ENCODE measurements at regions not wholly inside any gene's neighbourhood (a gene's known extent, or its start where the extent isn't known, plus 50 kb on each side); places are given as distances from the start of the nearest gene placed in this dataset.

- Histone ChIP-seq H3K36me3 (ENCODE audit: control insufficient read depth in 3 of 3, insufficient read depth in 3 of 3, low read length in 3 of 3) (no peaks in the 10 kb centered on the region), H3K4me1 (ENCODE audit: control insufficient read depth in 3 of 3, insufficient read depth in 3 of 3, low read length in 3 of 3) (no peaks in the 10 kb centered on the region), H3K27me3 (ENCODE audit: control insufficient read depth in 3 of 3, insufficient read depth in 3 of 3, low read length in 3 of 3) (no peaks in the 10 kb centered on the region), H3K4me3 (ENCODE audit: low read length in 3 of 3) (no peak overlapping the region), H3K27ac (ENCODE audit: low read depth, low read length) (no peak overlapping the region), H3K9ac (ENCODE audit: low read depth in 1 of 3, low read length in 3 of 3) (no peak overlapping the region), H3K9me3 (ENCODE audit: control insufficient read depth in 3 of 3, low read length in 3 of 3) (peaks cover 0 to 2% (median 0%) of the 10 kb centered on the region in 3 donors)
These were observed 325.5 kb downstream of the ZNF608 start for GRCh38 chr5:124420952-124421351.

DNA sequence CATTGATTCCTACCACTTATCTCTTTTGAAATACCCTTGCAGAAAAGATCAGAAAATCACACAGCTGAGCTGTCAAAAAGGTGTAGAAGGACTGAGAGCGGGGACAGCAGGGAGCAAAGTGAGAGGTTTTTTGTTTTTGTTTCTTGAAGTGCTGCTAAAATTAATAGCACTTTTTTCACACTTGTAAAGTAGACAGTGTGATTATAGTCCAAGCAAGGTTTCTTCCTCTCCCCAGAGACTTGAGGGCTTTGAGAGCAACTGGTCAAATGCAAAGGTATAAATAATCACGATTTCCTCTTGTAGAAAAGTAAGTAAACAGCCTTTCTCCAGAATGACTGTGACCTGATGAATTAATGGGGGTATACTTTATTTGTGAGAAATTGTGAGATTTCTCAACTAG lies 326.9 kb downstream of the ZNF608 start:
- Histone ChIP-seq H3K9me3 (ENCODE audit: control insufficient read depth in 3 of 3, low read length in 3 of 3) (peaks cover 0 to 2% (median 0%) of the 10 kb centered on the region in 3 donors), H3K9ac (ENCODE audit: low read depth in 1 of 3, low read length in 3 of 3) (no peak overlapping the region), H3K27me3 (ENCODE audit: control insufficient read depth in 3 of 3, insufficient read depth in 3 of 3, low read length in 3 of 3) (no peaks in the 10 kb centered on the region), H3K4me3 (ENCODE audit: low read length in 3 of 3) (no peak overlapping the region), H3K27ac (ENCODE audit: low read depth, low read length) (no peak overlapping the region), H3K4me1 (ENCODE audit: control insufficient read depth in 3 of 3, insufficient read depth in 3 of 3, low read length in 3 of 3) (no peaks in the 10 kb centered on the region), H3K36me3 (ENCODE audit: control insufficient read depth in 3 of 3, insufficient read depth in 3 of 3, low read length in 3 of 3) (no peaks in the 10 kb centered on the region)

- Histone ChIP-seq H3K4me1 (ENCODE audit: control insufficient read depth in 3 of 3, insufficient read depth in 3 of 3, low read length in 3 of 3) (no peaks in the 10 kb centered on the region), H3K9ac (ENCODE audit: low read depth in 1 of 3, low read length in 3 of 3) (no peak overlapping the region), H3K27ac (ENCODE audit: low read depth, low read length) (no peak overlapping the region), H3K9me3 (ENCODE audit: control insufficient read depth in 3 of 3, low read length in 3 of 3) (peaks cover 0 to 2% (median 0%) of the 10 kb centered on the region in 3 donors), H3K36me3 (ENCODE audit: control insufficient read depth in 3 of 3, insufficient read depth in 3 of 3, low read length in 3 of 3) (no peaks in the 10 kb centered on the region), H3K4me3 (ENCODE audit: low read length in 3 of 3) (no peak overlapping the region), H3K27me3 (ENCODE audit: control insufficient read depth in 3 of 3, insufficient read depth in 3 of 3, low read length in 3 of 3) (no peaks in the 10 kb centered on the region)
These were observed 328.0 kb downstream of the ZNF608 start for GRCh38 chr5:124418390-124418789.

DNA sequence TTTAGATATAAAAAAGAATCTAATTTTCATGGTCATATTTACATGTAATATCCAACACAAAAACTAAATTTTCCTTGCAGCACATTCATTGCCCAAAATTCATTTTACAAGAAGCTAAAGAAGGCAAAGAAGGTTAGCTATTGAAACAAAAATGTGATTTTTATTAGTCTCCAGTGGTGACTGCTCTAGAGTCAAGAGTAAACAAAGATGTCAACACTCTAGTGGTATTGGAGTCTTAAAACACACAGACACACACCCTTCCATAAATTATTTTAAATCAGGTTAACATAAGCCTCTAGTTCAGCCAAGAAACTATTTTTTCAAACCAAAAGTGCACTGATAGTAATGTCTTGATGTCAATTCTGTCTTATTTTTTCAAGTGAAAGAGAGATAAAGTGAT lies 329.2 kb downstream of the ZNF608 start:
- Histone ChIP-seq H3K9me3 (ENCODE audit: control insufficient read depth in 3 of 3, low read length in 3 of 3) (no peaks in the 10 kb centered on the region), H3K9ac (ENCODE audit: low read depth in 1 of 3, low read length in 3 of 3) (no peak overlapping the region), H3K27ac (ENCODE audit: low read depth, low read length) (no peak overlapping the region), H3K36me3 (ENCODE audit: control insufficient read depth in 3 of 3, insufficient read depth in 3 of 3, low read length in 3 of 3) (no peaks in the 10 kb centered on the region), H3K4me1 (ENCODE audit: control insufficient read depth in 3 of 3, insufficient read depth in 3 of 3, low read length in 3 of 3) (no peaks in the 10 kb centered on the region), H3K4me3 (ENCODE audit: low read length in 3 of 3) (no peak overlapping the region), H3K27me3 (ENCODE audit: control insufficient read depth in 3 of 3, insufficient read depth in 3 of 3, low read length in 3 of 3) (no peaks in the 10 kb centered on the region)

DNA sequence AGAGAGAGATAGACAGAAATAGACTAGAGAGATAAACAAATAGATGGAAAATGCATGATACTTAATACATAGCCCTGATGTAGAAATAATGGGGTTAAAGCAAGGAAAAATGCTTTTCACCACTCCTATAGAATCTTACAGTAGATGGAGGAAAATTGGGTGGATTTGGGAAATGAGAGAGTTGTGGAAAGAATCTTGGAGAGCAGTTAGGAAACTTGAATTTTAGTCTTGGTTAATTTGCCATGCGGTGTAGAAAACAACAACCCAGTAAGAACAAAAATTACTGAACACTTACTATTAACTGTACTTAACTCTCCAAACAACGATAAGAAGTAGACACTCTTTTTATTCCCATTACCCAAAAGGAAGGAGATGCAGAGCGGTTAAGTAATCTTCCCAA lies 329.8 kb downstream of the ZNF608 start:
- no peak overlapping the region for H3K9ac ChIP-seq (ENCODE audit: low read depth in 1 of 3, low read length in 3 of 3)
- H3K9me3 ChIP-seq (ENCODE audit: control insufficient read depth in 3 of 3, low read length in 3 of 3): no peaks in the 10 kb centered on the region
- no peaks in the 10 kb centered on the region for H3K36me3 ChIP-seq (ENCODE audit: control insufficient read depth in 3 of 3, insufficient read depth in 3 of 3, low read length in 3 of 3)
- H3K4me3 ChIP-seq (ENCODE audit: low read length in 3 of 3): no peak overlapping the region
- H3K4me1 ChIP-seq (ENCODE audit: control insufficient read depth in 3 of 3, insufficient read depth in 3 of 3, low read length in 3 of 3): no peaks in the 10 kb centered on the region
- no peaks in the 10 kb centered on the region for H3K27me3 ChIP-seq (ENCODE audit: control insufficient read depth in 3 of 3, insufficient read depth in 3 of 3, low read length in 3 of 3)
- no peak overlapping the region for H3K27ac ChIP-seq (ENCODE audit: low read depth, low read length)

DNA sequence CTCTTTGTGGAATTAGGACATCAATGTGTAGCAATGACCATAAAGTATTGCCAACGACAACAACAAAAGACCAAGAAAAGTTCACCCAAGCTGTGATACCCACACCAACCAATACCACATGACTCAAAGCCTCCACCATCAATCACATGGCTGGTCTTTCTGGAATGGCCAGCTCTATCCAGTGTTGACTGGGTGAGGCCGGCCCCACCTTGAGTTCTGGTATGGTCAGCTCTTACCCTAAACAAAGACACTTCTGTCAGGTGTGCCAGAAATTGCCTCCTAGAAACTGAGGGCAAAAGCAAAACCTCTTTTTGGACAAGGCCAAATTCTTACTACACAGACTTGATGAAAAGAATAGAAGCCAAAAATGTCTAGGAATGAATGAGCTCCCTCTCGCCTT lies 331.5 kb downstream of the ZNF608 start:
- H3K4me3 ChIP-seq (ENCODE audit: low read length in 3 of 3): no peak overlapping the region
- H3K4me1 ChIP-seq (ENCODE audit: control insufficient read depth in 3 of 3, insufficient read depth in 3 of 3, low read length in 3 of 3): no peaks in the 10 kb centered on the region
- H3K27ac ChIP-seq (ENCODE audit: low read depth, low read length): no peak overlapping the region
- H3K27me3 ChIP-seq (ENCODE audit: control insufficient read depth in 3 of 3, insufficient read depth in 3 of 3, low read length in 3 of 3): no peaks in the 10 kb centered on the region
- H3K9me3 ChIP-seq (ENCODE audit: control insufficient read depth in 3 of 3, low read length in 3 of 3): no peaks in the 10 kb centered on the region
- H3K36me3 ChIP-seq (ENCODE audit: control insufficient read depth in 3 of 3, insufficient read depth in 3 of 3, low read length in 3 of 3): no peaks in the 10 kb centered on the region
- H3K9ac ChIP-seq (ENCODE audit: low read depth in 1 of 3, low read length in 3 of 3): no peak overlapping the region

GRCh38 chr5:124410539-124411488 lies 335.6 kb downstream of the ZNF608 start:
- Histone ChIP-seq H3K27me3 (ENCODE audit: control insufficient read depth in 3 of 3, insufficient read depth in 3 of 3, low read length in 3 of 3) (no peaks in the 10 kb centered on the region), H3K9me3 (ENCODE audit: control insufficient read depth in 3 of 3, low read length in 3 of 3) (no peaks in the 10 kb centered on the region), H3K4me3 (ENCODE audit: low read length in 3 of 3) (no peak overlapping the region), H3K9ac (ENCODE audit: low read depth in 1 of 3, low read length in 3 of 3) (no peak overlapping the region), H3K36me3 (ENCODE audit: control insufficient read depth in 3 of 3, insufficient read depth in 3 of 3, low read length in 3 of 3) (no peaks in the 10 kb centered on the region), H3K4me1 (ENCODE audit: control insufficient read depth in 3 of 3, insufficient read depth in 3 of 3, low read length in 3 of 3) (no peaks in the 10 kb centered on the region), H3K27ac (ENCODE audit: low read depth, low read length) (no peak overlapping the region)

- Histone ChIP-seq H3K4me1 (ENCODE audit: control insufficient read depth in 3 of 3, insufficient read depth in 3 of 3, low read length in 3 of 3) (no peaks in the 10 kb centered on the region), H3K27me3 (ENCODE audit: control insufficient read depth in 3 of 3, insufficient read depth in 3 of 3, low read length in 3 of 3) (no peaks in the 10 kb centered on the region), H3K9me3 (ENCODE audit: control insufficient read depth in 3 of 3, low read length in 3 of 3) (no peaks in the 10 kb centered on the region), H3K27ac (ENCODE audit: low read depth, low read length) (no peak overlapping the region), H3K4me3 (ENCODE audit: low read length in 3 of 3) (no peak overlapping the region), H3K9ac (ENCODE audit: low read depth in 1 of 3, low read length in 3 of 3) (no peak overlapping the region), H3K36me3 (ENCODE audit: control insufficient read depth in 3 of 3, insufficient read depth in 3 of 3, low read length in 3 of 3) (no peaks in the 10 kb centered on the region)
These were observed 337.5 kb downstream of the ZNF608 start for GRCh38 chr5:124408738-124409453.

DNA sequence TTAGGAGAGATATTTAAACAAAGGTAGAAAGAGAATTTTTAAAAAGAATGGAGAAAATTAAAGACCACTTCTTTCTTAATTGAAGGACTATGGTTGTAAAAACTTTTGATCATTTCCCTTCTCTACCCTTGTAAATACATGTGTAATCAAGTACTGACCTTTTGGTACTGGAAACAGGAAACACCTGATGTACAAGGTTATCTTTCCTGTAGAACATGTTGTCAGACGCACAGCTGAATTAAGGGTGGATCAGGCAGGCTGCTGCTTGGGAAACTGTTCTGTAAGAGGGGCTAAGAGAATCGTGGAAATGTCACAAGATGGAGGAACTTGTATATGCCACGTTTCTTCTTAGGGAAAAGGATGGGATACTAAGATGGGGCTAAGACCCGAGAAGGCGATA lies 341.6 kb downstream of the ZNF608 start:
- Histone ChIP-seq H3K9me3 (ENCODE audit: control insufficient read depth in 3 of 3, low read length in 3 of 3) (no peaks in the 10 kb centered on the region), H3K27me3 (ENCODE audit: control insufficient read depth in 3 of 3, insufficient read depth in 3 of 3, low read length in 3 of 3) (no peaks in the 10 kb centered on the region), H3K4me3 (ENCODE audit: low read length in 3 of 3) (no peak overlapping the region), H3K36me3 (ENCODE audit: control insufficient read depth in 3 of 3, insufficient read depth in 3 of 3, low read length in 3 of 3) (no peaks in the 10 kb centered on the region), H3K9ac (ENCODE audit: low read depth in 1 of 3, low read length in 3 of 3) (no peak overlapping the region), H3K27ac (ENCODE audit: low read depth, low read length) (no peak overlapping the region), H3K4me1 (ENCODE audit: control insufficient read depth in 3 of 3, insufficient read depth in 3 of 3, low read length in 3 of 3) (no peaks in the 10 kb centered on the region)

DNA sequence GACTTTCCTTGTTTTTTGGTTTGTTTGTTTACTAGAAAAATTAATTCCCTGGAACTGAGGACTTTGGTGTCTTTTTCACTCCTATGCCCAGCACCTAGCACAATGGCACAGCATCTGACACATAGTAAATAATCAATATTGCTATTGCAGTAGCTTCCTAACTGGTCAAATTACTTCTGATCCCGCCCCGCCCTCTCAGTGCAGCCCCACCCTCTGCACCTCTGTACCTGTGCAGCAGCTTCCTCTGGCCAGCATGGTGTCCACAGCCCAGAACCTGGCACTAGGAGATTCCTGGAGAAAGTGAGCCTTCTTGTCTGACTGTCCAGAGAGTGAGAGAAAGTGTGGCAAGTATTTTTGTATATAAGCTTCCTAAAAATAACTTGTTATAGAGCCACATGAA lies 343.2 kb downstream of the ZNF608 start:
- Histone ChIP-seq H3K4me3 (ENCODE audit: low read length in 3 of 3) (no peak overlapping the region), H3K9ac (ENCODE audit: low read depth in 1 of 3, low read length in 3 of 3) (no peak overlapping the region), H3K4me1 (ENCODE audit: control insufficient read depth in 3 of 3, insufficient read depth in 3 of 3, low read length in 3 of 3) (no peaks in the 10 kb centered on the region), H3K9me3 (ENCODE audit: control insufficient read depth in 3 of 3, low read length in 3 of 3) (no peaks in the 10 kb centered on the region), H3K27me3 (ENCODE audit: control insufficient read depth in 3 of 3, insufficient read depth in 3 of 3, low read length in 3 of 3) (no peaks in the 10 kb centered on the region), H3K36me3 (ENCODE audit: control insufficient read depth in 3 of 3, insufficient read depth in 3 of 3, low read length in 3 of 3) (no peaks in the 10 kb centered on the region), H3K27ac (ENCODE audit: low read depth, low read length) (no peak overlapping the region)
